ENCODE measurements at regions not wholly inside any gene's neighbourhood (a gene's known extent, or its start where the extent isn't known, plus 50 kb on each side); places are given as distances from the start of the nearest gene placed in this dataset.

DNA sequence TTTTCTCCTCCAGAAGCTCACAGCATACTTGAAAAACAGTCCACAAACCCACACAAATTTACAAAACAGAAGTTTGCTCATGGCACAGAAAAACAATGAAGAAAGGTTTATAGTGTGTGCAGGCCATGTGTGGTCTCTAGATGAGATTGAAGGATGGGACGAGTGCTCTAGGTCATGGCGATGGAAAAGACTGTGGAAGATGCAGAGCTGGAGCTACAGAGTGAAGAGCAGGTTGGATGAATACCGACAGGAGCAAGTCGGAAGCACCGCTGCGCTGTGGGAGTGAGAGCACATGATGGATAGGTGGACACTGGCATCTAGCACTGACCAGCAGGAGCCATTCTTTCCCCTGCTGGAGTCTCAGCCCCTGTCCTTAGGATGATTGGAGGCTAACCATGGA, 534.7 kb upstream of the RAB6C start:
- Histone ChIP-seq H3K4me2 (no peak overlapping the region), H3K9ac (no peak overlapping the region), H3K4me1 (ENCODE audit: low read depth, poor library complexity, severe bottlenecking) (no peaks in the 10 kb centered on the region), H3K27ac (no peak overlapping the region), H3K36me3 (ENCODE audit: insufficient read depth) (no peaks in the 10 kb centered on the region), H3K27me3 (ENCODE audit: insufficient read depth, low read depth) (no peaks in the 10 kb centered on the region), H4K20me1 (ENCODE audit: insufficient read depth) (no peaks in the 10 kb centered on the region), H2AFZ (ENCODE audit: low read depth) (no peak overlapping the region), H3K79me2 (ENCODE audit: insufficient read depth, low read depth) (no peaks in the 10 kb centered on the region), H3K4me3 (IDR thresholded peaks at IDR 0.05; ENCODE audit: insufficient read depth, low read depth, low read length) (no peak overlapping the region)
- TF ChIP-seq, protein P1, sequence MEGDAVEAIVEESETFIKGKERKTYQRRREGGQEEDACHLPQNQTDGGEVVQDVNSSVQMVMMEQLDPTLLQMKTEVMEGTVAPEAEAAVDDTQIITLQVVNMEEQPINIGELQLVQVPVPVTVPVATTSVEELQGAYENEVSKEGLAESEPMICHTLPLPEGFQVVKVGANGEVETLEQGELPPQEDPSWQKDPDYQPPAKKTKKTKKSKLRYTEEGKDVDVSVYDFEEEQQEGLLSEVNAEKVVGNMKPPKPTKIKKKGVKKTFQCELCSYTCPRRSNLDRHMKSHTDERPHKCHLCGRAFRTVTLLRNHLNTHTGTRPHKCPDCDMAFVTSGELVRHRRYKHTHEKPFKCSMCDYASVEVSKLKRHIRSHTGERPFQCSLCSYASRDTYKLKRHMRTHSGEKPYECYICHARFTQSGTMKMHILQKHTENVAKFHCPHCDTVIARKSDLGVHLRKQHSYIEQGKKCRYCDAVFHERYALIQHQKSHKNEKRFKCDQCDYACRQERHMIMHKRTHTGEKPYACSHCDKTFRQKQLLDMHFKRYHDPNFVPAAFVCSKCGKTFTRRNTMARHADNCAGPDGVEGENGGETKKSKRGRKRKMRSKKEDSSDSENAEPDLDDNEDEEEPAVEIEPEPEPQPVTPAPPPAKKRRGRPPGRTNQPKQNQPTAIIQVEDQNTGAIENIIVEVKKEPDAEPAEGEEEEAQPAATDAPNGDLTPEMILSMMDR (conservative IDR thresholded peaks at IDR 0.05; ENCODE audit: low read depth, low read length) = no peak

DNA sequence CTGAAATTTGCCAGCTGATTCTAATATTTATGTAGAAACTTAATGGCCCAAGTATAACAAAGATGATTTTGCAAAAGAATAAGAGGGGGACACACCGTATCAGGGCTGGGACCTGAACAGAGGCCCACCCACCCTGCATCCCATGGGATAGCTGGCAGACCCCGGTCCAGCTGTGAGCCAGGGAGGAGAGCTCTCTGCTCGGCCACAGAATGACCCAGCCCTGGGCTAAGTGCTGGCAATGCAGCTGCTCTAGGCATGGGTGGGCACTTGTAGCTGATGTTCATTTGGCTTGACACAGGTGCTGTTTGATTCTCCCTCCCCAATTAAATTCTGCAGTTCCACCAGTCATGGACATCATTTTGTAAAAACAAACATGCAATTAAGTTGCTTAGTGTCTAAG, 522.8 kb upstream of the RAB6C start:
- TF ChIP-seq, protein P1 (conservative IDR thresholded peaks at IDR 0.05; ENCODE audit: low read depth, low read length) = no peak
- Histone ChIP-seq H3K27ac (no peak overlapping the region), H4K20me1 (ENCODE audit: insufficient read depth) (no peaks in the 10 kb centered on the region), H3K79me2 (ENCODE audit: insufficient read depth, low read depth) (no peaks in the 10 kb centered on the region), H3K9ac (no peak overlapping the region), H3K4me3 (IDR thresholded peaks at IDR 0.05; ENCODE audit: insufficient read depth, low read depth, low read length) (no peak overlapping the region), H3K4me1 (ENCODE audit: low read depth, poor library complexity, severe bottlenecking) (no peaks in the 10 kb centered on the region), H3K4me2 (no peak overlapping the region), H3K27me3 (ENCODE audit: insufficient read depth, low read depth) (no peaks in the 10 kb centered on the region), H3K36me3 (ENCODE audit: insufficient read depth) (no peaks in the 10 kb centered on the region), H2AFZ (ENCODE audit: low read depth) (no peak overlapping the region)

DNA sequence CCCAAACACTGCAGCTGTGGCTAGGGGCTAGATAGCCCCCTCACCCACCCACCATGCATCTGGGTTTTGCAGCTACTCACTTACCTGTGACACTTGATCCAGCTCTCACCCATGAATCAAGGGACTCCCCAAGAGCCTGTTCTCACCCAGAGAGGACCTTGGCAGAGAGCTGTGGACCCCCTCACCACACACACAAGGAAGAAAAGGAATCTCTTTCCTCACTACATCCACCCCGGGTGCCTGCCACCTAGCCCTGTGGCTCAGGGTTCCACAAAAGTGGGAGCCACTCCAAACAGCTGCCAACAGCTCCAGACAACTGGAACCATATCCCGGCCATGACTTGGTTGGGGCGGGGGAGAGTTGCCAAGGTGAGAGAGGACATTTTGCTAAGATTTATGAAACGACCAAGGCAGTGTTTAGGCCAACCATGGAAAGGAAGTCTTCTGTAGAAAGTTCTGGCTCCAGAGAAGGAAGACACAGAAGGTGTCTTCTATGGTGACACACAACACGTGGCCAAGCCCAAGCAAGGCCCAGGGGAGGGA, 522.1 kb upstream of the RAB6C start:
- Histone ChIP-seq H3K4me2 (no peak overlapping the region), H3K27ac (no peak overlapping the region), H3K79me2 (ENCODE audit: insufficient read depth, low read depth) (no peaks in the 10 kb centered on the region), H3K9ac (no peak overlapping the region), H3K4me3 (IDR thresholded peaks at IDR 0.05; ENCODE audit: insufficient read depth, low read depth, low read length) (no peak overlapping the region), H3K27me3 (ENCODE audit: insufficient read depth, low read depth) (no peaks in the 10 kb centered on the region), H3K36me3 (ENCODE audit: insufficient read depth) (no peaks in the 10 kb centered on the region), H3K4me1 (ENCODE audit: low read depth, poor library complexity, severe bottlenecking) (no peaks in the 10 kb centered on the region), H2AFZ (ENCODE audit: low read depth) (no peak overlapping the region), H4K20me1 (ENCODE audit: insufficient read depth) (no peaks in the 10 kb centered on the region)
- TF ChIP-seq, protein P1 (conservative IDR thresholded peaks at IDR 0.05; ENCODE audit: low read depth, low read length) = no peak

DNA sequence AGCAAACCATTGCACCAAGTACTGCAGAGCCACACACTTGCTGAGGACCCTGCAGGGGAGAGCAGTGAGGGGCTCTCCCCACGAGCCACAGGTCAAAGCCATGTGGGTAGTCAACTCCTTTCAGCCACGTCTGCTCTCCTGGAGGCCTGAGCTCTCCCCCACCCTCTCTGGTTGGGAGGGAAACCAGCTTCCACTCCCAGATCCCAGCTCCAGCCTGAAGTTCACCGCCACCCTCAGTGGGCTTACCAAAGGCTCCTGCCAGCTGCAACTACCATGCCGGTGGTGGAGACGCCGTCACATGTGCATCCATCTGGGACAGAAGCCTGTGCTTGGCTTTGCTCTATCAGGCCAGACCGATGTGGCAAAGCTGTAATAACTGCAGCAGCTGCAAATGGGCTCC, 521.5 kb upstream of the RAB6C start:
- TF ChIP-seq, protein P1 (conservative IDR thresholded peaks at IDR 0.05; ENCODE audit: low read depth, low read length) = no peak
- Histone ChIP-seq H3K27me3 (ENCODE audit: insufficient read depth, low read depth) (no peaks in the 10 kb centered on the region), H3K4me1 (ENCODE audit: low read depth, poor library complexity, severe bottlenecking) (no peaks in the 10 kb centered on the region)

More for the DNA sequence above, 521.5 kb upstream of the RAB6C start:
- Histone ChIP-seq H3K9ac (no peak overlapping the region), H2AFZ (ENCODE audit: low read depth) (no peak overlapping the region), H3K27ac (no peak overlapping the region), H3K36me3 (ENCODE audit: insufficient read depth) (no peaks in the 10 kb centered on the region), H3K4me2 (no peak overlapping the region), H4K20me1 (ENCODE audit: insufficient read depth) (no peaks in the 10 kb centered on the region), H3K79me2 (ENCODE audit: insufficient read depth, low read depth) (no peaks in the 10 kb centered on the region), H3K4me3 (IDR thresholded peaks at IDR 0.05; ENCODE audit: insufficient read depth, low read depth, low read length) (no peak overlapping the region)

All from KMS-11 (cell line).